Uterus (tissue), 2 donors: ENCODE measurements at regions not wholly inside any gene's neighbourhood (a gene's known extent, or its start where the extent isn't known, plus 50 kb on each side); places are given as distances from the start of the nearest gene placed in this dataset.

ENCODE experiments used
- POLR2A ChIP-seq, 2 donors: fragments of 450-650 bp; IDR thresholded peaks; one replicate each; pipeline ENCODE4 v1.6.1; 2016; ENCODE audit warnings: antibody characterized with exemption in 2 of 2, mild to moderate bottlenecking in 1 of 2, moderate library complexity in 1 of 2
- TF ChIP-seq, protein P1 (sequence below), 4 experiments: fragments of 200-600 bp in 2 of 4; fragments of 450-650 bp in 2 of 4; sonication (generic) in 2 of 4; IDR thresholded peaks; one replicate each; pipeline ENCODE4 v1.5.1; 2016 to 2019; ENCODE audit warnings: antibody characterized with exemption in 4 of 4, mild to moderate bottlenecking in 2 of 4, moderate library complexity in 1 of 4

DNA sequence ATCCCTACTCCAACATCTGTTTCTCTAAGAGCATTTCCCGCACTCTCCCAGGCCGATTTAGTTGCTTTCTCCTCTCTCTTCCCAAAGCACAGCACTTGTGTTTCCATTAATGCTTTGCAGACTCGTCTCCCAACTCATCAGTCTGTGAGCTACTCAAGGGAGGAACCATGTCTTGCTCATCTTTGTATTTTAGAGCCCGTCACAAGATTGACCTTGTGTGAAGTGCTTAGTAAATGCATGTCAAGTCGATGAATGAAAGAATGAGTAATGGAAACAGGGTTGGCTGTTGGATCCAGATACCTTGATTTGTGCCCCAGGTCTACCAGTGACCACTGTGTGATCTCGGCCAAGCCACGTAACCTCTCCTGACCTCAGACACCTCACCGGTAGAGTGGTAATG is 99.3 kb downstream of the KLF4 start:
- TF ChIP-seq, protein P1, sequence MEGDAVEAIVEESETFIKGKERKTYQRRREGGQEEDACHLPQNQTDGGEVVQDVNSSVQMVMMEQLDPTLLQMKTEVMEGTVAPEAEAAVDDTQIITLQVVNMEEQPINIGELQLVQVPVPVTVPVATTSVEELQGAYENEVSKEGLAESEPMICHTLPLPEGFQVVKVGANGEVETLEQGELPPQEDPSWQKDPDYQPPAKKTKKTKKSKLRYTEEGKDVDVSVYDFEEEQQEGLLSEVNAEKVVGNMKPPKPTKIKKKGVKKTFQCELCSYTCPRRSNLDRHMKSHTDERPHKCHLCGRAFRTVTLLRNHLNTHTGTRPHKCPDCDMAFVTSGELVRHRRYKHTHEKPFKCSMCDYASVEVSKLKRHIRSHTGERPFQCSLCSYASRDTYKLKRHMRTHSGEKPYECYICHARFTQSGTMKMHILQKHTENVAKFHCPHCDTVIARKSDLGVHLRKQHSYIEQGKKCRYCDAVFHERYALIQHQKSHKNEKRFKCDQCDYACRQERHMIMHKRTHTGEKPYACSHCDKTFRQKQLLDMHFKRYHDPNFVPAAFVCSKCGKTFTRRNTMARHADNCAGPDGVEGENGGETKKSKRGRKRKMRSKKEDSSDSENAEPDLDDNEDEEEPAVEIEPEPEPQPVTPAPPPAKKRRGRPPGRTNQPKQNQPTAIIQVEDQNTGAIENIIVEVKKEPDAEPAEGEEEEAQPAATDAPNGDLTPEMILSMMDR (IDR thresholded peaks at IDR 0.05), result no peak
- TF ChIP-seq POLR2A (IDR thresholded peaks at IDR 0.05), result no peak
